ENCODE measurements at regions not wholly inside any gene's neighbourhood (a gene's known extent, or its start where the extent isn't known, plus 50 kb on each side); places are given as distances from the start of the nearest gene placed in this dataset.

GRCh38 chr6:23446469-23446967 lies 679.5 kb upstream of the NRSN1 start:
- DNase-seq = no peak

- no peak for DNase-seq
Observed at GRCh38 chr6:23447731-23448130, 678.3 kb upstream of the NRSN1 start.

GRCh38 chr6:23448281-23448680 lies 677.7 kb upstream of the NRSN1 start:
- no peak for DNase-seq

GRCh38 chr6:23454080-23454976 lies 671.7 kb upstream of the NRSN1 start:
- no peak for DNase-seq

- DNase-seq = no peak
Observed at GRCh38 chr6:23455754-23456153, 670.3 kb upstream of the NRSN1 start.

- DNase-seq = no peak
Observed at GRCh38 chr6:23456396-23456795, 669.6 kb upstream of the NRSN1 start.

GRCh38 chr6:23457321-23457720 lies 668.7 kb upstream of the NRSN1 start:
- DNase-seq = no peak

GRCh38 chr6:23465912-23466311 lies 660.1 kb upstream of the NRSN1 start:
- no peak for DNase-seq

GRCh38 chr6:23477586-23477985 lies 648.4 kb upstream of the NRSN1 start:
- DNase-seq = no peak

- DNase-seq = no peak
Observed at GRCh38 chr6:23478312-23478711, 647.7 kb upstream of the NRSN1 start.

- no peak for DNase-seq
Observed at GRCh38 chr6:23483896-23484295, 642.1 kb upstream of the NRSN1 start.

GRCh38 chr6:23494367-23494766 lies 631.6 kb upstream of the NRSN1 start:
- no peak for DNase-seq

GRCh38 chr6:23498013-23498412 lies 628.0 kb upstream of the NRSN1 start:
- DNase-seq = no peak

- DNase-seq = no peak
Observed at GRCh38 chr6:23499549-23499948, 626.5 kb upstream of the NRSN1 start.

- DNase-seq = no peak
Observed at GRCh38 chr6:23503173-23503572, 622.8 kb upstream of the NRSN1 start.

- DNase-seq = no peak
Observed at GRCh38 chr6:23505026-23505425, 621.0 kb upstream of the NRSN1 start.

- DNase-seq = no peak
Observed at GRCh38 chr6:23510778-23511510, 615.1 kb upstream of the NRSN1 start.

- DNase-seq = no peak
Observed at GRCh38 chr6:23511817-23512216, 614.2 kb upstream of the NRSN1 start.

GRCh38 chr6:23518294-23518693 lies 607.7 kb upstream of the NRSN1 start:
- no peak for DNase-seq

GRCh38 chr6:23522792-23523547 lies 603.0 kb upstream of the NRSN1 start:
- no peak for DNase-seq

- DNase-seq = no peak
Observed at GRCh38 chr6:23523771-23524170, 602.2 kb upstream of the NRSN1 start.

- no peak for DNase-seq
Observed at GRCh38 chr6:23524548-23524947, 601.5 kb upstream of the NRSN1 start.

- DNase-seq = no peak
Observed at GRCh38 chr6:23526526-23526925, 599.5 kb upstream of the NRSN1 start.

Data from suppressor macrophage treated with lipopolysaccharide for 1 hour (primary cell).